GM18505 (cell line): ENCODE measurements at regions not wholly inside any gene's neighbourhood (a gene's known extent, or its start where the extent isn't known, plus 50 kb on each side); places are given as distances from the start of the nearest gene placed in this dataset.

ENCODE experiments used
- ATAC-seq: cut with Tn5 transposase; IDR thresholded peaks from one replicate; pipeline ENCODE4 v1.9.1; 2021; ENCODE audit not compliant: unreplicated experiment
- POLR2A ChIP-seq: IDR thresholded peaks from 4 replicates; pipeline ENCODE4 v1.6.1; 2011; ENCODE audit warnings: borderline replicate concordance; ENCODE audit not compliant: insufficient read depth, insufficient read length; ENCODE audit errors: extremely low read depth

DNA sequence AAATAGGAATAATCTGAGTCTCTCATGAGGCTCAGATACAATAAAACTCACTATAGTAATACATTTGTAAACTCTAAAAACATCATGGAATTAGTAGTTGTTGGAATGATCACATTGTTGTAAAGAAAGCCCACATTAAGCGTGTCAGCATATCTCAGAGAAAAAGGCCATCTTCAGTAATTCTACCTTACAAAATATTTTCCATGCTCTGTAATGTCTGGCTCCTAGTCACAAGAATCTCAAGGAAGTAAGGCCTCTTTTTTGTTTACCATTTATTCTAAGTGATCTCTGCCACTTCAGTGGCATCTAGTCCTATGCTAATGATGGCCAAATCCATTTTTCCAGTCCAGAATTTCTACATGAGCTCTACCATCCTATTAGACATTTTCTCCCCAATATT is 240.2 kb upstream of the ZNF717 start:
- no peak for TF ChIP-seq POLR2A
- no peak for ATAC-seq

DNA sequence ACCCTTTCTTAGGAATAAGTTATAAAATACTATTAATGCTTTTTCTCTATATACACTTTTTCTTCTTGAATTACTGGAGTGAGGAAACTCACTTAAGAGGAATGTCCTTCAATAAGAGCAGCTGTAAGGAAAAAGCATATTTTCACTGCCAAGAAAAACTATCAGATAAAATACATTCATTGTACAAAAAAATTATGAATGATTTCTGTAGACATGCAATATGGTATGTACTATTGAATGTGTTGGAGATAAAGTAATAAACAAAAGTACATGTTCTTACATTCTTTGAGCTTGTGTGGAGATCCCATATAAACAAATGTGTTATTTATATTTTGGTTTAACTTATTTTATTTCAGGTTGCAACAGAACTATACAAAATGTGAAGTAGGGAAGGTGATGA is 241.0 kb upstream of the ZNF717 start:
- TF ChIP-seq POLR2A = no peak
- no peak for ATAC-seq

DNA sequence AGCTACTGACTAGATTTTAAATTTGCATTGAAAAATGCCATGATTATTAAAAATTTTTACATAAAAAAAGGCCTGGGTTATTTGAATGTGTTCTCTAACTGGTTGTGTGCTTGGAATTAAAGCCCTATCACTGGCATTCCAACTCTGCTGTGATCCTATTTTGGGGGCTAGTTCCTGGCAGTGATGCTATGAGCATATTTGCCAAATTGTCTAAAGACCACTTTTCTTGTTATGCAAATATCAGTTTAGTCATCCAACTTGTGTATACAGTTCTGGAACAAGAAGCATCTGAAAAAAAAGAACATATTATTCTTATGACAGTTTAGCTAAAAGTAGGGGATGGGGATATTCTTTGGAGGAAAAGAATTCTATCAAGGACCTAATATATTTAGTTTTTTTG is 243.4 kb upstream of the ZNF717 start:
- no peak for ATAC-seq
- TF ChIP-seq POLR2A = no peak

DNA sequence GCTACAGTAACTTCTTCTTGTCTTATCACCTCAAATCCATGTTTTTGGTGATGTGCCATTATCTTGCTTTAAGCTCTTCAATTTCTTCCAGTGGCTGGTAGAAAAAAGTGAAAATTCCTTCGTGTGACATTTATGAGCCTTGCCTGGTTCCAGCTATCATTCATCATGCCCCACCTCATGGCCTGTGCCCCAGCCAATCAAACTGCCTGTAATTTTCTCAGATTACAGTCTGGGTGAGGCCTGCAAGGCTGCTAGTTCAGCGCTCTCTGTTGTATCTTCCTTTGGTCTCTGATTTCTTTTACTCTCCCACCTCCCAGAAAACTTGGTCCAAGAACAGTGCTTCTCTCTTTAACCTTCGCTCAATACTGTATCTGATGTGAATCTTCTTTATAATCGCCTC is 249.3 kb upstream of the ZNF717 start:
- TF ChIP-seq POLR2A = no peak
- ATAC-seq = no peak

DNA sequence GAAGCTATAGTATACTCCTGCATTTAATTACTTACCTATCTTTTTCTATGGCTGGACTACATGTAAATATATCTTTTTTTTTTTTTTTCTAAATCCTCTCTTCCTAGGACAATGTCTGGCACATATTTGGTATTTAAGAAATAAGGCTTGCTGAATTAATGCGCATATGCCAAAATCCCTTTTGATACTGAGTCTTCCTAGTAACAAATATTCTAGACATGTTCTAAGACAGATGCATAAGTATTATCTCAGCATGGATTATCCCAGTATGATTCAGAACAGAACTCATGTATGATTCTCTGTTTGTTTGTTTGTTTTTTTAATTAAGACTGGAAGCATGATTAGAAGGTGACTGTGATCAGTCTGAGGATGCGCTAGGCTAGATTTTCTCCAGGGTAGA is 249.8 kb upstream of the ZNF717 start:
- no peak for TF ChIP-seq POLR2A
- no peak for ATAC-seq

DNA sequence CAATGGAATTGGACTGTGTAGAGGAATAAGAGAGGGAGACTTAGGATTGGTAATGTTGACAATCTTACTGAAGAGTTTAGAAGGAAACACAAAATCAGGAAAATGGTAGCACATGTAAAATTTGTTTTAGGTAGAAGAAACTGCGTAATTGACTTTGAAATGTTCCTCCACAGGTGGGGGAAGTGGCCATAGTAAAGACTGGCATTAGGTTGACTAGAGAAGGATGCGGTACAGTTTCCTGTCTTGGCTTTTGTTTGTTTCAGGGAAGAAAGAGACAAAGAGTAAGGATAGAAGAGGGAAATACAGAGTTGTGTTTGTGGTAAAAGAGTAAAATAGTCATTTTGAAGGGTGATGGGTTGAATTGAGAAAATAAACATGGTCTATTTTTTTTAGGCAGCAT is 253.6 kb upstream of the ZNF717 start:
- no peak for TF ChIP-seq POLR2A
- no peak for ATAC-seq

DNA sequence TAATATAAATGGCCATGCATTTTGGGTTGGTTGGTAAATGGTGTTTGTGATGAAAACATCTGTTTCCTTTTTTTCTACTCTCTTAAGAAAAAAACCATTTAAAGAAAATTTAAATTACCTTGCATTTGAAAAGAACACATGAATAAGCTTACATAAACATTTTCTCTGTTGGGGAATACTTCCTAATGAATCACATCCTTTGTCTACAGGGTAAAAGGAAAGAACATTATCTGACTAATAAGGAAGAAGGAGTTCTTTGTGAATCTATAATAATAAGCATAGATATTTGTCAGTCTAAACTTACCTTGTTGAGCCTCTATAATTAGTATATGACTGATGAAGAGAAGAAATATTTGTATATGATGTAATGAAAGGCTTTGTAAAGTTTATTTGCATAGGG is 254.1 kb upstream of the ZNF717 start:
- no peak for ATAC-seq
- TF ChIP-seq POLR2A = no peak

DNA sequence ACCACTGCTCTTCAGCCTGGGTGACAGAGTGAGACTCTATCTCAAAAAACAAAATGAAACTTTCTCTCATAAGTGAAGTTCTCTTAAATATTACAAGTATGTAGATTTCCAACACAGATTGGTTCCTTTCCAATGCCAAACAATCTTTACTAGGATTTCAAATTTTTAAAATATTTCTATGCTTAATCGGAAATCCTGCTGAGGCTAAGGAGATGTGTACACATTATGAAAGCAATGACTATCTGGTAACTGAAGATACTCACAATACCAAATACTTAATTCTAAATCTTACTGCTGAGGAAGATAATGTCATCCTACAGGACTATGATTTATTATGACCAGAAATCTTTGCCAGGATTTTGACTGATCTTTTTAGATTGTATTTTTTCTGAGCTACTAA is 255.6 kb upstream of the ZNF717 start:
- ATAC-seq = no peak
- no peak for TF ChIP-seq POLR2A

DNA sequence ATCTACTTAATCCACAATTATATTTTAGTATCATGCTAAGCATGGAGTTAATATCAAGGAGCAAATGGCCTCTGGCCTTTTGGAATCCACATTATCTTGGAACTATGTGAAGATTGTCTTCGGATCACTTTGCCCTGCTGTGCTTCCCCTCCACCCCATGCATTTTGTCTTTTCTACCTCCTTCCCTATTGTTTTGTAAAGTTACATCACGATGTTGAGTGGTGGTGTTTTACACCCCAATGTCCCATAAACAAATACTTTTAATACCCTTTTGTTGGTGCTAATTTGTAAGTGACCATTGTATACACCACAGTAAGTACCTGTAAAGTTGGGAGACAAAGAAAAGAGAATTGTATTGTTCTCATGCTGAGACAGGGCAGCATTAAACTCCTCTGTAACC is 258.4 kb upstream of the ZNF717 start:
- TF ChIP-seq POLR2A = no peak
- ATAC-seq = no peak

DNA sequence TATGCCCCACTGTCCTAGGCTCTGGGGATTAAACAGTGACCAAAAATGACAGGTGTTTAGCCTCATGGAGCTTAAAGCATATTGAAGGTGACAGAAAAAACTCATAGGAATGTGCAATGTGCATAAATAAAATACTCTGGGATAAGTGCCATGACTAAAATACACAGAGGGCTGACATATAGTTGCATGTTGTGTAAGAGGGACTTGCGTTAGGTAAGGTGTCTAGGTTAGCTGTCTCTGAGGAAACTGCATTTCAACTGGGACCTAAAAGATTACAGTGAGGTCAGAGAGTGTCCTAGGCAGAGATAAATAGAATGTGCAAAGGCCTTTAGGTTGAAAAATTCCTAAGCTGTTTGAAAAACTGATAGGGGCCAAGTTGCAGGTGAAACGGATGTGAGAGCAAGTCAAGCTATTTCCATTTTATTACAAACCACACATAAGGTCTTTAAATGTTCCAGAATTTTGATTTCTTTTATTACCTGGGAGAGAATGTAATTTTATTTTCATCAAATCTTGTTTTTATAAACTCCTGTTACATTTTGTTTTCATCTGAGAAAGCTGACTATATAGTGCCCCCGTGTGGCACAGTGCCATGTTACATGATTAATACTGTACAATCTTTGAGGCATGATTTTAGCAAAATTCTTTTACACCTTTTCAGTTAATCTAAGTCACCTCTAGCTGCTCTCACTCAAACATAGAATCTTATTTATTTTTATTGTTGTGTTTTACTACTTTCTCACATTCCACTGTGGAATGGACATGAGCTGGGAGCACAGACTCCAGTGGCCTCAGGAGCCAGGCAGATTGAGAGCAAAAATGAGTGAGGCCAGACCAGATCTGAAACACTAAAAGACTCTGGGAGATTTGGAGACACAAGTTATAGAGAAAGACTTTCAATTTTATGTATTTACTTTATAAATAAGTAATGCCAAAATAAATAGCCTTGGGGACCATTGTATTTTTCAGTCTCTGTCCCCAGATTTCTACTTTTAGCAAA is 259.6 kb upstream of the ZNF717 start:
- no peak for TF ChIP-seq POLR2A
- ATAC-seq = no peak

DNA sequence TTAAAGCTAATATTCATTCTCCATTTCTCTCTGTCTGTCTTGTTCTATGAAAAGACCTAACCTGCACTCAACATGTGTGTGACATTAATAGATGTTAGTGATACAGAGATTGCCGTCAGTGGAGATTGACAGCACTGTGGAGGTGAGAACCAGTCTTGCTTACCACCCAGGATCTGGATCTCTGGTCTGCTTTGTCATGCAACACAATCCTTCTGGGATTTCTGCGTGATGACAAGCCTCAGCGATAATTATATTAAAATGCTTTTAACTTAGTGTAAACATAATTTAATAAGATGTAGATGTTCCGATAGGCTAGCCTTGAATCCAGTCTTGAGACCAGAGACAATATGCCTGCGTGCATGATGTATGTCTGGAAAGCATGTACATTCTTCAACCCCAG is 262.0 kb upstream of the ZNF717 start:
- no peak for ATAC-seq
- no peak for TF ChIP-seq POLR2A

DNA sequence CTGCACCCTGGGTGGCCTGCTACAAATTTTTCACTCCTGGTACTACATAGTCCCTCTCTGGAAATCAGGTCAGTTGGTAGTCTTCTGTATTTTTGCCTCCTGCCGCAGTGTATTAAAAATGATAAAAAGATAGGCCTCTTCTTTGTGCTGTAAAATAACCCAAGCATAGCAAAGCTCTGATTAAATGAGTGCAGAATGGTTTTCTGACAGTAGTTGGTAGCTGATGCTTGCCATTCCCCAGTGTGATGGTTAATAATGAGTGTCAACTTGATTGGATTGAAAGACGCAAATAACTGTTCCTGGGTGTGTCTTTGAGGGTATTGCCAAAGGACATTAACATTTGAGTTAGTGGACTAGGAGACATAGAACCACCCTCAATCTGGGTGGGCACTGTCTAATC is 264.4 kb upstream of the ZNF717 start:
- ATAC-seq = no peak

DNA sequence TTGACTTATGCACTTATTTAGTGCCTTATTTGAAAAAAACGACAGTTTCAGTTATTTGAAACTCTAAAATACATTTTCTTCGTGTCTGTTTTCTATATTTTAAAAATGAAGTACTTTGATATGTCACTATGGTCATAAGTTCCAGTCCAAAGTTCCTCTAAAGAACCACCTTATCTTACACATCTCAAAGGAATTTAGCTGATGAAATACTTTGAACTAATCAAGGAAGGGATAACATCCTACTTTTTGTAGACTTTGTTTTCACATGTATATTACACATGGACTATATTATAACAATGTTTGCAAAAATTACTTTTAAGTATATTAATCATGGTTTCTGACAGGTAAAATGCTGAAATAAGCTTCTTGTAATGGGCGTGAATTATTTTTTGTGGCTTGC is 265.8 kb upstream of the ZNF717 start:
- TF ChIP-seq POLR2A = no peak
- no peak for ATAC-seq

More for the DNA sequence above, 264.4 kb upstream of the ZNF717 start:
- TF ChIP-seq POLR2A = no peak

DNA sequence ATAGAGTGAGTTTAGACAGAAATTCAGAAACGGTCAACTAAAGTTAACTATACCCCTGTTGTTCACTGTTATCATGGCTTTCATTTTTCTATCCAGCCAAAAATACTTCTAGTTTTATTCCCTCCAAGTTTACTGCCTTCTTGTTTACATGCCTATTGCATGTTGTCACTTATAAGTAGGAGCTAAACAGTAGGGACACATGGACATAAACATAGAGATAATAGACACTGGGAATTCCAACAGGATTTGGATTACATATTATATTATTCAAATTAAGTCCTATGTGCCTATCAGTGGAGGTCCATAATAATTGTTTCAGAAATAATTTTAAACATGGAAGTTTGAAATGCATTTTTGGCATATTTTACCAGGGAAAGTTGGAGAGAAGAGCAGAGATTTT is 269.1 kb upstream of the ZNF717 start:
- no peak for ATAC-seq
- TF ChIP-seq POLR2A = no peak

DNA sequence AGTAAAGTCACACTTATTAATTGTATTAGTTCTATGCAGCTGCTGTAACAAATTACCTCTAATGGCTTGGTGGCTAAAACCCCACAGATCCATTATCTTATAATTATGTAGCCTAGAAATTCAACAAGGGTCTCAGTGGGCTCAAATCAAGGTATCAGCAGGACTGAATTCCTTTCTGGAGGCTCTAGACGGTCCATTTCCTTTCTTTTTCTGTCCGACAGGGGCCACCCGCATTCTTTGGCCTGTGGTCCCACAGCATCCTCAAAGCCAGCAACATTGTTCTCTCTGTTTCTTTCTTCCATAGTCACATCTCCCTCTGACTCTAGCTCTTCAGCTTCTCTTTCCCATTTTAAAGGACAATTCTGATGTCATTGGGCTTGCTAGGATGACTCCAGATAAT is 276.3 kb upstream of the ZNF717 start:
- no peak for TF ChIP-seq POLR2A
- no peak for ATAC-seq

DNA sequence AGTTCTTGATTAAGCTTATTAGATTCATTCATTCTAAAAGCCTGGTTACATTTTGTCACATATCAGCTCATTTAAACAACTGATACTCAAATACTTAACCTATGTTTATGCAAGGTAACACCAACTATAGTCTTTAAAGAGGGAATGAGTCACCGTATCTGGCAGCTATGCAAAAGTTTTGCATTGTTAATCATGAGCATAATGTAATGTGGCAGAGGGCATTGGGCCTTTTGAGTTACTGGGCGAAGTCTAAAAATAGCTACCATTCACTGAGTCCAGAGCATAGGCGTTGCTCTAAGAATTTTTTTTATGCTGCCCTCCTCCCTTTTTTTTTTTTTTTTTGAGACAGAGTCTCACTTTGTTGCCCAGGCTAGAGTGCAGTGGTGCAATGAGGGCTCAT is 277.7 kb upstream of the ZNF717 start:
- no peak for TF ChIP-seq POLR2A
- no peak for ATAC-seq

DNA sequence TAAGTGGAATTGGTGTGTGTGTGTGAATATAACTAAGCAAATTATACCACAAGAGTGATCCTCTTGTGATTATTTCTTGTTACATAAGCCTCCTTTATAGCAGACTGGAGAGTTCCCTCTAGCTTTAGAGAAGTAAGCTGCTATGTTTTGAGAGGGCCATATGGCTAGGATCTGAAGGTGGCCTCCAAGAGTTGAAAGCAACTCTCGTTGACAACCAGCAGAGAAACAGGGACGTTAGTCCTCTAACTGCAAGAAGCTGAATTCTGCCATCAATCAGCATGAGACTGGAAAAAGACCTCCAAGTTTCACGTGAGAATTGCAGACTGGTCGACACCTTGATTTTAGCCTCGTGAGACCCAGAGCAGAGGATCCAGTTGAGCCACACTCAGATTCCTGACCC is 278.5 kb upstream of the ZNF717 start:
- no peak for TF ChIP-seq POLR2A
- no peak for ATAC-seq
